T-cell (primary cell): ENCODE measurements at regions not wholly inside any gene's neighbourhood (a gene's known extent, or its start where the extent isn't known, plus 50 kb on each side); places are given as distances from the start of the nearest gene placed in this dataset.

ENCODE experiments used
- ATAC-seq, 4 experiments: fragments of 200-7000 bp in 3 of 4; fragments of 150-1000 bp in 1 of 4; cut with Tn5 transposase; replicated peaks in 1 of 4; 1 replicate in 3 of 4; 2 replicates in 1 of 4; pipeline ENCODE4 v1.10.0; 2021; ENCODE audit warnings: moderate library complexity in 3 of 4, mild to moderate bottlenecking in 2 of 4, moderate number of reproducible peaks in 1 of 4
- CTCF ChIA-PET, 2 donors: fragments of 300-600 bp; sonication (Branson Sonifier 250); formaldehyde crosslinking; loops; one replicate each; lab custom pipeline; 2022; ENCODE audit warnings: antibody characterized with exemption in 2 of 2; lab: Charles Lee
- POLR2A ChIA-PET, 2 donors: fragments of 300-600 bp; sonication (Branson Sonifier 250); formaldehyde crosslinking; loops; one replicate each; lab custom pipeline; 2022; ENCODE audit warnings: antibody characterized with exemption in 2 of 2; lab: Charles Lee
- DNase-seq, 35 experiments: peaks; one replicate each; pipeline versions ENCODE4 v3.0.0 to v3.0.0-alpha.2; 2013 to 2023
- H3K27ac ChIP-seq: one replicate; pipeline ENCODE4 v1.5.1; 2013; ENCODE audit warnings: low read length
- H3K27me3 ChIP-seq, 2 experiments: replicated peaks in 1 of 2; 1 replicate in 1 of 2; 2 replicates in 1 of 2; pipeline versions ENCODE4 v1.6.1 to v1.7.0; 2013; ENCODE audit warnings: low read length in 1 of 2, mixed read lengths in 1 of 2; ENCODE audit not compliant: control insufficient read depth in 2 of 2, insufficient read depth in 2 of 2; ENCODE audit errors: extremely low read depth in 1 of 2
- H3K36me3 ChIP-seq, 2 donors: 1 replicate in 1 of 2; 2 replicates in 1 of 2; pipeline versions ENCODE4 v1.6.1 to v1.7.0; 2013; ENCODE audit warnings: low read length in 1 of 2; ENCODE audit not compliant: control insufficient read depth in 2 of 2, insufficient read depth in 1 of 2; ENCODE audit errors: extremely low read depth in 1 of 2
- H3K4me1 ChIP-seq, 2 experiments: 1 replicate in 1 of 2; 2 replicates in 1 of 2; pipeline versions ENCODE4 v1.6.1 to v1.7.0; 2013; ENCODE audit warnings: low read length in 2 of 2, mixed read lengths in 1 of 2; ENCODE audit not compliant: insufficient read depth in 2 of 2, control insufficient read depth in 1 of 2; ENCODE audit errors: extremely low read depth in 1 of 2
- H3K4me3 ChIP-seq, 2 donors: 1 replicate in 1 of 2; 2 replicates in 1 of 2; pipeline versions ENCODE4 v1.5.1 to v1.7.0; 2013; ENCODE audit warnings: mild to moderate bottlenecking in 2 of 2, low read length in 1 of 2, moderate library complexity in 1 of 2; ENCODE audit not compliant: control insufficient read depth in 1 of 2; ENCODE audit errors: extremely low read depth in 1 of 2
- H3K9me3 ChIP-seq: 2 replicates; pipeline ENCODE4 v1.7.0; 2013
- H3K27ac Mint-ChIP-seq, 2 donors: one replicate each; pipeline ENCODE4 v1.8.0; 2020 to 2021; ENCODE audit warnings: mild to moderate bottlenecking in 2 of 2, mixed read lengths in 2 of 2
- H3K27me3 Mint-ChIP-seq, 2 donors: one replicate each; pipeline ENCODE4 v1.8.0; 2021 to 2022; ENCODE audit warnings: mixed read lengths in 2 of 2
- H3K36me3 Mint-ChIP-seq: one replicate; pipeline ENCODE4 v1.8.0; 2021; ENCODE audit warnings: mixed read lengths
- H3K4me1 Mint-ChIP-seq, 3 donors: one replicate each; pipeline ENCODE4 v1.8.0; 2020 to 2022; ENCODE audit warnings: mixed read lengths in 3 of 3, mild to moderate bottlenecking in 1 of 3
- H3K4me3 Mint-ChIP-seq, 3 donors: one replicate each; pipeline ENCODE4 v1.8.0; 2020 to 2022; ENCODE audit warnings: mild to moderate bottlenecking in 3 of 3, mixed read lengths in 3 of 3, moderate library complexity in 3 of 3
- H3K9me3 Mint-ChIP-seq, 3 donors: one replicate each; pipeline ENCODE4 v1.8.0; 2020 to 2022; ENCODE audit warnings: mixed read lengths in 3 of 3
- WGBS: methylation state at CpG from one replicate; pipeline ENCODE4 v1.1.5; 2013; ENCODE audit warnings: missing lambda C conversion rate; ENCODE audit not compliant: insufficient coverage; 5-methylcytosine and 5-hydroxymethylcytosine counted together

DNA sequence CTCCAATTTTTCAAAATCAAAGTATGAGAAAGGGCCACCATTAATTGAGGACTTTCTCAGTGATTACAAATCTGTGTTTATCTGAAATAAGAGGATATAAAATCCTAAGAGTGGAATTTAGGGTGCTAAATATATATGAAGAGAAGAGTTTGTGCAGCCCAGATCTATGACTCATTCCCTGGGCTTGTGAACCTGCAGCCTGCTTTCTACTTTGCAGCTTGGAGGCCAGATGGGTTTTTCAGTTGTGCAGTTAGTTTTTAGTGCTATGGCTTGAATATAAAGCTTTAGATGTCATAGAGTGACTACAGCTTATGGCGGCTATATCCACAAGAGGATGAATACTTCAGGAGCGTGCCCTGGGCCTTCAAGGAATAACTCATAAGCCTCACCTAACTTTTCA lies 1391.1 kb downstream of the FSTL5 start:
- CTCF ChIA-PET = no interaction called here
- no peak overlapping the region for H3K4me3 Mint-ChIP-seq

GRCh38 chr4:160795216-160795615 lies 1368.6 kb downstream of the FSTL5 start:
- Histone ChIP-seq H3K4me1 (no peaks in the 10 kb centered on the region), H3K4me3 (no peak overlapping the region), H3K36me3 (no peaks in the 10 kb centered on the region), H3K27me3 (no peaks in the 10 kb centered on the region), H3K27ac (no peak overlapping the region), H3K9me3 (no peaks in the 10 kb centered on the region)
- ATAC-seq (no peak), DNase-seq (no peak)
- no peaks in the 10 kb centered on the region for H3K36me3 Mint-ChIP-seq
- no peak overlapping the region for H3K27ac Mint-ChIP-seq
- no peaks in the 10 kb centered on the region for H3K27me3 Mint-ChIP-seq
- no peak overlapping the region for H3K4me3 Mint-ChIP-seq
- peaks cover 17 to 26% (median 24%) of the 10 kb centered on the region in 3 donors for H3K9me3 Mint-ChIP-seq
- POLR2A ChIA-PET = no interaction called here
- CTCF ChIA-PET = no interaction called here
- no peaks in the 10 kb centered on the region for H3K4me1 Mint-ChIP-seq

More for the DNA sequence above, 1391.1 kb downstream of the FSTL5 start:
- Mint-ChIP-seq H3K27ac (no peak overlapping the region), H3K36me3 (no peaks in the 10 kb centered on the region), H3K4me1 (no peaks in the 10 kb centered on the region), H3K27me3 (no peaks in the 10 kb centered on the region), H3K9me3 (peaks cover 3 to 4% (median 3%) of the 10 kb centered on the region in 3 donors)
- Histone ChIP-seq H3K27ac (no peak overlapping the region), H3K4me1 (no peaks in the 10 kb centered on the region), H3K27me3 (no peaks in the 10 kb centered on the region), H3K36me3 (no peaks in the 10 kb centered on the region), H3K9me3 (no peaks in the 10 kb centered on the region), H3K4me3 (no peak overlapping the region)
- DNase-seq = no peak
- POLR2A ChIA-PET = no interaction called here
- WGBS = no CpG with 5 or more reads among the region's 2 CpGs
- ATAC-seq = no peak

DNA sequence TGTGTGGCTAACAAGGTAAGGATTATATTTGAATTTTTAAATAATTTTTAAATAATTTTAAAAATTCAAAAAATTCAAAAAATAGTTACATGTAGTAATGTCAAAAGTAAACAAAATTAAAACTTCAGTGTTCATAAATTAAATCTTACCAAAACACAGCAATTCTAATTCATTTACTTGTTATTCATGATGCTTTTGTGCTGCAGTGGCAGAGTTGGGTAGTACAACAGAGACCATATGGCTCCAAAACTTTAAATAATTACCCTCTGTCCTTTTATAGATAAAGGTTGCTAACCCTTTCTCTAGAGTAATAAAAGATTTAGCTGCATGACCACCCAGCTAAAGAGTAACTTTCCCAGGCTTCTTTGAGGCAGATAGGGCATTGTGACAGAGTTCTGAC lies 1355.6 kb downstream of the FSTL5 start:
- Mint-ChIP-seq H3K9me3 (peaks cover 4 to 10% (median 5%) of the 10 kb centered on the region in 3 donors), H3K4me1 (no peaks in the 10 kb centered on the region), H3K27me3 (no peaks in the 10 kb centered on the region), H3K27ac (no peak overlapping the region), H3K4me3 (no peak overlapping the region), H3K36me3 (no peaks in the 10 kb centered on the region)
- ChIA-PET CTCF (no interaction called here), POLR2A (no interaction called here)
- no peak overlapping the region for H3K4me3 ChIP-seq
- no peaks in the 10 kb centered on the region for H3K4me1 ChIP-seq
- no peak for ATAC-seq
- H3K9me3 ChIP-seq = peaks cover 2% of the 10 kb centered on the region
- H3K27me3 ChIP-seq = no peaks in the 10 kb centered on the region
- DNase-seq = no peak
- H3K27ac ChIP-seq = no peak overlapping the region
- H3K36me3 ChIP-seq = no peaks in the 10 kb centered on the region

- ChIA-PET POLR2A (no interaction called here), CTCF (no interaction called here)
- no peaks in the 10 kb centered on the region for H3K36me3 Mint-ChIP-seq
- Histone ChIP-seq H3K27ac (no peak overlapping the region), H3K4me1 (no peaks in the 10 kb centered on the region), H3K36me3 (no peaks in the 10 kb centered on the region), H3K27me3 (no peaks in the 10 kb centered on the region), H3K4me3 (no peak overlapping the region), H3K9me3 (peaks cover 2% of the 10 kb centered on the region)
- H3K27ac Mint-ChIP-seq = no peak overlapping the region
- ATAC-seq = no peak
- H3K4me1 Mint-ChIP-seq = no peaks in the 10 kb centered on the region
- peaks cover 4 to 10% (median 7%) of the 10 kb centered on the region in 3 donors for H3K9me3 Mint-ChIP-seq
- no peaks in the 10 kb centered on the region for H3K27me3 Mint-ChIP-seq
- no peak for DNase-seq
- no peak overlapping the region for H3K4me3 Mint-ChIP-seq
Measured at GRCh38 chr4:160809576-160809975, 1354.2 kb downstream of the FSTL5 start.

DNA sequence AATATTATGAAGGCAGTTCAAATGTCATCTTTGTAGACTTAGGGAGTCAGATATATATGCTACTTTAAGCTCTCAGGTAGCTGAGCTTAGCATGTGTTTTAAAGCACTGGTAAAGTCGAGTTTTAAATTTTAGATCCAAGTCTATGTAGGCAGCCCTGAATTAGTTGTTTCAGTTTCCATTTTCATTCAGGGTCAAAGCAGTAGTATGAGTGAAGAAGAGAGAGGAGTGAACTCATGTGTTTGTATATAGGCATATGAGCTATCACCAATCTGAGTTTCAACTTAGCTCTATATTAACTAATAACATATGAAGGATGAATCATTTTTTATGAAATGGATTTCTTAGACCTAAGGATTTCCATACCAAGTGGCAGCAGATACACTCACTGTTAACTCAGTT lies 1353.4 kb downstream of the FSTL5 start:
- CTCF ChIA-PET = no interaction called here
- H3K36me3 Mint-ChIP-seq = no peaks in the 10 kb centered on the region

DNA sequence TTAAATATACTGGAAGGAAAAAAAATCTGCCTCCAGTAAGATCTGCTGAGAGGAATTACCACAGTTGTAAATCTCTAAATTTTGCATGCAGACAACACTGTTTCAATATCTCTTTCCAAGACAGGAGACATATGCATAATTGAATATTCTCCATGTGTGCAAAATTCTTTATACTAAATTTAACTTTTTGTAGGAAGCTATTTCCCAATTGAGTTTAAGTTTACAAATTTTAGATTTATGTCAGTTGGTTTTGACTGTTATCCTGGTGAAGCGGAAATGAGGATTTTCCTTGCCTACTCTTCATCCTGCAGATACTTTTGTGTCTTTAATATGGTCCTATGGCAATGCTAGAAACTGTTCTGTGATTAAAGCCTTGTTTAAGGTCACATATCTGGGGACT lies 1352.9 kb downstream of the FSTL5 start:
- ATAC-seq (no peak), DNase-seq (no peak)
- no peaks in the 10 kb centered on the region for H3K4me1 ChIP-seq
- no CpG with 5 or more reads among the region's 1 CpG for WGBS
- Mint-ChIP-seq H3K4me3 (no peak overlapping the region), H3K27me3 (no peaks in the 10 kb centered on the region), H3K27ac (no peak overlapping the region), H3K9me3 (peaks cover 4 to 14% (median 6%) of the 10 kb centered on the region in 3 donors), H3K4me1 (no peaks in the 10 kb centered on the region), H3K36me3 (no peaks in the 10 kb centered on the region)
- no peaks in the 10 kb centered on the region for H3K36me3 ChIP-seq
- H3K27ac ChIP-seq = no peak overlapping the region
- CTCF ChIA-PET = no interaction called here
- POLR2A ChIA-PET = interaction anchor here in 1 of 2 donors (0.6 kb wide), 1 partner anchor 9 kb away, joined by 3 read pairs; no protein-coding TSS in a partner anchor
- no peaks in the 10 kb centered on the region for H3K27me3 ChIP-seq
- H3K9me3 ChIP-seq = peaks cover 2% of the 10 kb centered on the region
- H3K4me3 ChIP-seq = no peak overlapping the region

More for the DNA sequence above, 1353.4 kb downstream of the FSTL5 start:
- POLR2A ChIA-PET = no interaction called here
- H3K27me3 Mint-ChIP-seq = no peaks in the 10 kb centered on the region
- no peak overlapping the region for H3K4me3 ChIP-seq
- no peak overlapping the region for H3K27ac ChIP-seq
- H3K4me3 Mint-ChIP-seq = no peak overlapping the region
- no peaks in the 10 kb centered on the region for H3K4me1 ChIP-seq
- ATAC-seq (no peak), DNase-seq (no peak)
- WGBS = no CpG with 5 or more reads among the region's 1 CpG
- no peaks in the 10 kb centered on the region for H3K4me1 Mint-ChIP-seq
- no peak overlapping the region for H3K27ac Mint-ChIP-seq
- H3K27me3 ChIP-seq = no peaks in the 10 kb centered on the region
- H3K9me3 Mint-ChIP-seq = peaks cover 4 to 14% (median 10%) of the 10 kb centered on the region in 3 donors
- peaks cover 2% of the 10 kb centered on the region for H3K9me3 ChIP-seq
- H3K36me3 ChIP-seq = no peaks in the 10 kb centered on the region

- no peak overlapping the region for H3K27ac ChIP-seq
- Mint-ChIP-seq H3K4me1 (no peaks in the 10 kb centered on the region), H3K9me3 (peaks cover 4 to 14% (median 6%) of the 10 kb centered on the region in 3 donors), H3K36me3 (no peaks in the 10 kb centered on the region), H3K27me3 (no peaks in the 10 kb centered on the region), H3K4me3 (no peak overlapping the region), H3K27ac (no peak overlapping the region)
- no peaks in the 10 kb centered on the region for H3K36me3 ChIP-seq
- peaks cover 2% of the 10 kb centered on the region for H3K9me3 ChIP-seq
- no peaks in the 10 kb centered on the region for H3K4me1 ChIP-seq
- DNase-seq = no peak
- POLR2A ChIA-PET = no interaction called here
- ATAC-seq = no peak
- H3K27me3 ChIP-seq = no peaks in the 10 kb centered on the region
- no peak overlapping the region for H3K4me3 ChIP-seq
- CTCF ChIA-PET = no interaction called here
Measured at GRCh38 chr4:160811956-160812355, 1351.8 kb downstream of the FSTL5 start.
